HG03103 (cell line): ENCODE measurements at regions not wholly inside any gene's neighbourhood (a gene's known extent, or its start where the extent isn't known, plus 50 kb on each side); places are given as distances from the start of the nearest gene placed in this dataset.
A peak's percentile ranks its signal among the peaks of the same experiment; 100 is the strongest.

Source experiments
- ATAC-seq: cut with Tn5 transposase; IDR thresholded peaks from one replicate; pipeline ENCODE4 v1.9.1; 2021; ENCODE audit warnings: low read depth; ENCODE audit not compliant: unreplicated experiment

DNA sequence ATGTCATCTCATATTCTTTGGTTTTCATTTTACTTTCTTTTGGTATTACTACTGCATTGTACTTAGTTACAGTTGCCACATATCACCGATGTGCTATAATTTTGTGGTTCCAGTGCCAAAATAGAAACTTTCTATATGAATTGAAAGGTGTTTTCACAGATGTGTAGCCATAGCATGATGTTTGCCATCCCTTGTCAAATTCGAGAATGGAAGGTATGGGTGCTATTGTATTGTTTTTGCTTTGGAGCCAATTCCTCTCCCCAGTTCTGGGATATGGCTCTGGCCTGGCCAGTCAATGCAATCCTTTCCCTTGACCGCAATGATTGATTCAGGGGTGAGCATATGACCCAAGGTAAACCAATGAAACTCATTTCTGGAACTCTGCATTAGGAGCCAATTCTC, 86.2 kb upstream of the RPS6KA3 start:
- no peak for ATAC-seq

DNA sequence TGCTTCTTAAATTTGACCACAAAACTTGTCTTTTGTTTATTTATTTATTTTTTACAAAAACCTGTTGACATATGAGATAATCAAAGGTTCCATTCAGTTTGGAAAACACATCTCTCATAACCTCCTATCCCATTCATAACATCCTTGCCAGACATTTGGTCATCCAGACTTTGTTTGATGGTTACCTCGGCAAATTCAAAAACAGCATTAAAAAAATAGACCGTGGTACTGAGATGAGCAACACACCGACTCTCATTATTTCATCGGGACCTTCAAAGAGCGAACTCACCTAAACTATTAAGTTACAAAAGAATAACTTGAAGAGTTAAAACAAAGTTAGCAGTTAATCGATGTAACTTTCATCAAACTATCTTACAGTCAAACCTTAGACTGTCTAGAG, 85.8 kb upstream of the RPS6KA3 start:
- no peak for ATAC-seq

- no peak for ATAC-seq
These were observed 83.9 kb upstream of the RPS6KA3 start for GRCh38 chrX:20350596-20350995.

- no peak for ATAC-seq
These were observed 81.4 kb upstream of the RPS6KA3 start for GRCh38 chrX:20348139-20348538.

DNA sequence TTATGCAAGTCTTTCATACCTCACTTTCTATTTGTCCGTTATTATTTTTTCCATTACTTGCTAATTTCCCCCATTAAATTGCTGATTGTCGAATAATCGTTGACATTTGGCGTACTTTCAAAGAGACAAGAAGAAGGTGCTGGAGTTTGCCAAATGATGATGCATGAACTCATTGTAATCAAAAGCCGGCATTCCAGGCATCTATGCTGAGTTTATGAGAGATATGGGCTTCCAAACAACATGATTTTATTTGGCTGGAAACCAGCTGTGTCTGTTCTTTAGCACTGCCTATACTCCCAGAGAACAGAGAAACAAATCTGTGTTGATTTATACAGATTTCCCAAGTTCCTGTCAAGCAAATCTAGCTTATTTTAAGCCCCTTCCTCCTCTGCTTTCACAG, 80.8 kb upstream of the RPS6KA3 start:
- ATAC-seq, result no peak

DNA sequence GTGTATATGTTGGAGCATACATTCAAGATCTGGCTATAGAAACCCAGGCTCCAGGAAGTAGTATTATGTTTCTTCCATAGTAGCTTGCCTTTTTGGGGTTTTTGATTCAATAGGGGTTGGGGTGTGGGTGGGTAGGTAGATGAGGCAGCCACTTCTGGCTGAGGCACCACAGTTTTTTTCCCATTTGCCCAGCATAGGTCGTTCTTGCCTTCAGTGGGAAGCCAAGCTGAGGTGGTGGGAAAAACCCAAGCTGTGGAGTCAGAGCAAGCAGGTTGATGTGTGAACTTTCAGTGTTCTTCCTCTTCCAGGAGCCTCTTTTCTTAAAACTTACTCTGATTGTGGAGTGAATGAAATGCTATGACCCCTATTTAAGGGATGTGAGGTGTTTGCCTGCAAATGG, 67.0 kb upstream of the RPS6KA3 start:
- no peak for ATAC-seq

DNA sequence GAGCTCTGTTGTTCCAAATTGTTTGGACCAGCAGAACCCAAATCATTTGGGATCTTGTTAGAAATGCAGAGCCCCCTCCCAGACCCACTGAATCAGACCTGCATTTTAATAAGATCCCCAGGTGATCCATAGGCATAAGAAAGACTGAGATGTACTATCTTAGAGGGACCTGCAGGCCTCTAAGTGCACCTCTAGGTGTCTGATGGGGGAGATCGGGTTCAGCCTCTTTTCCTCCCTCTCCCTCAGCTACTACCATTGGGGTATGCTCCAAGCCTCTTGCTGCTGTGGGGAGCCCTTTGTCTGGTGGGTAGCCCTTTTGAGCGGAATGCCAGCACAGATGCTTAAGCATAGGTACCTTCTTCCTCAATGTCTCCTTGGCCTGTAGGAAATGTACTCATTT, 63.8 kb upstream of the RPS6KA3 start:
- ATAC-seq, result no peak

DNA sequence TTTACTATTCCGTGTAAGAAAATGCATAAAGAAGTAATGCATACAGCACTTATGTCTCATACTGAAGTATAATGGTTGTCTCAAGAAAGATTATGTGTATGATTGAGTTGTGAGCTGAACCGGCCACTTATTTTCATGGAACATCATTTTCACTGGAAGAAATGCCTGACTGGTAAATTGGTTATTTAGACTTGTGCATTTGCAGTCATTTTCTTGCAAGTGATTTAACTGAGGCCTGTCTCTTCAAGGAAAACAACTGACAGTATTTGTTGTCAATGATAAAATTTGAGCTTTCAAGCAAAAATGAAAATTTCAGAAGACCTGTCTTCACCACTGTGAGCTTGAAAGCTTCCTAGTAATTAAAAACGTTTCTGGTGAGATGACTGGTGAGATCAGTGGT, 62.7 kb upstream of the RPS6KA3 start:
- ATAC-seq, result no peak

- ATAC-seq, result no peak
These were observed 59.2 kb upstream of the RPS6KA3 start for GRCh38 chrX:20325786-20326388.

- ATAC-seq, result no peak
These were observed 56.2 kb upstream of the RPS6KA3 start for GRCh38 chrX:20322887-20323286.

GRCh38 chrX:20320461-20321159, 53.9 kb upstream of the RPS6KA3 start:
- ATAC-seq, result peak; percentile 96

DNA sequence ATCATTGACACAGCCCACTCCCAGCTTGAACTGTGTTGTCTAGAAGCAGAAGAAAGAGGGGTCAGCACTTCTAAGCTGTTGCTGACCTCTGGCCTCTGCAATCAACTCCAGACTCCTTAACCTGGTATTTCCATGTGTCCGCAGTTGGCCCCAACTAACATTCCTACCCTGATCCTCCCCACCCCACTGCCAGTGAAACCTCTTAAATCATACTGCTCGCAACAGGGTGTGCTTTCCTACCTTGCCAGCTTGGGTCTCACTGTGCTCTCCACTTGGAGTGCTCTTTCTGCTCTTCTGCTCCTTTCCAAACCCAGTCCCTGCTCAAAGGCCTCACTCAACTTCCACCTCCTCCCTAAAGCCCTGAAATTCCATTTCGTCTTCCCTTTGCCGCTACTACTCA, 52.3 kb upstream of the RPS6KA3 start:
- no peak for ATAC-seq

- ATAC-seq, result no peak
These were observed 51.2 kb upstream of the RPS6KA3 start for GRCh38 chrX:20317873-20318272.
